Activated CD4-positive, alpha-beta T cell treated with anti-CD3 and anti-CD28 coated beads, Interleukin-2, amount 10 ng/mL, durations not matched to agents 7 days and 5 days (primary cell): ENCODE measurements at regions not wholly inside any gene's neighbourhood (a gene's known extent, or its start where the extent isn't known, plus 50 kb on each side); places are given as distances from the start of the nearest gene placed in this dataset.
"Not testable (repeated sequence)": the region's sequence is repeated elsewhere in the genome, so short reads cannot be mapped to it uniquely, and the experiment has no call there.

Source experiments
- CTCF ChIA-PET: fragments of 350-600 bp; sonication (Branson Sonifier 250); formaldehyde crosslinking; loops from one replicate; lab custom pipeline; 2021; ENCODE audit warnings: antibody characterized with exemption; lab: Charles Lee
- POLR2A ChIA-PET: fragments of 350-600 bp; sonication (Branson Sonifier 250); formaldehyde crosslinking; loops from one replicate; lab custom pipeline; 2021; ENCODE audit warnings: antibody characterized with exemption; lab: Charles Lee
- DNase-seq: peaks from one replicate; pipeline ENCODE4 v3.0.0-alpha.2; 2020
- H3K27ac Mint-ChIP-seq: one replicate; pipeline ENCODE4 v1.8.0; 2021; ENCODE audit warnings: mild to moderate bottlenecking, moderate library complexity, mixed read lengths
- H3K27me3 Mint-ChIP-seq: one replicate; pipeline ENCODE4 v1.8.0; 2021; ENCODE audit warnings: mixed read lengths
- H3K36me3 Mint-ChIP-seq: one replicate; pipeline ENCODE4 v1.8.0; 2021; ENCODE audit warnings: low read depth, mixed read lengths
- H3K4me1 Mint-ChIP-seq: one replicate; pipeline ENCODE4 v1.8.0; 2021; ENCODE audit warnings: mixed read lengths
- H3K4me3 Mint-ChIP-seq: one replicate; pipeline ENCODE4 v1.8.0; 2021; ENCODE audit warnings: mild to moderate bottlenecking, moderate library complexity, mixed read lengths
- H3K9me3 Mint-ChIP-seq: one replicate; pipeline ENCODE4 v1.8.0; 2021; ENCODE audit warnings: mixed read lengths

DNA sequence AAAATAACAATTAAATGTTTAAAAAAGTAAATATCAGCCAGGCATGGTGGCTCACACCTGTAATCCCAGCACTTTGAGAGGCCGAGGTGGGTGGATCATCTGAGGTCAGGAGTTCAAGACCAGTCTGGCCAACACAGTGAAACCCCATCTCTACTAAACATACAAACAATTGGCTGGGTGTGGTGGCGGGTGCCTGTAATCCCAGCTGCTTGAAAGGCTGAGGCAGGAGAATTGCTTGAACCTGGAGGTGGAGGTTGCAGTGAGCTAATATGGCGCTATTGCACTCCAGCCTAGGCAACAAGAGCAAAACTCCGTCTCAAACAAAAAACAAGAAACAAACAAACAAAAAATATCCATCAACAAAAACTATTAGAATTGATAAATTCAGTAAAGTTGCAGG is 77.5 kb downstream of the SNX5 start:
- H3K4me3 Mint-ChIP-seq, DNase-seq, POLR2A ChIA-PET, H3K9me3 Mint-ChIP-seq, H3K36me3 Mint-ChIP-seq, CTCF ChIA-PET, H3K27ac Mint-ChIP-seq, H3K4me1 Mint-ChIP-seq: not testable (repeated sequence)
- peaks cover 31% of the 10 kb centered on the region for H3K27me3 Mint-ChIP-seq

DNA sequence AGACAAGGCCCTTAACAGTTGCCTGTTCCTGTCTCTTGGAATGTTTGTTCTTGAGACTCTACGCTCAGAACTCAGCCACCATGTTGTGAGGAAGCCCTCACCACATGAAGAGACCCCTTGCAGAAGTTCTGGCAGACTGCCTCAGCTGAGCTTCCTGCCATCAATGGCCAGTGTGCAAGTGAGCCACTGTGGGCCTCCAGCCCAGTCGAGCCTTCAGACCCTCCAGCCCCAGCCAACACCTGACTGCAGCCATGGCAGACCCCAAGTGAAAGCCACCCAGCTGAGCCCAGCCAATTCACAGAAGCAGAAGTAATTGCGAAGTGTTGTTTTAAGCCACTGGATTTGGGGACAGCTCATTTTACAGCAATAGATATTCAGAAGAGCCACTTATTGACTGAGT is 78.3 kb downstream of the SNX5 start:
- Mint-ChIP-seq H3K4me3 (no peak overlapping the region), H3K27ac (no peak overlapping the region), H3K36me3 (no peaks in the 10 kb centered on the region), H3K9me3 (peaks cover 9% of the 10 kb centered on the region), H3K4me1 (peaks cover 1% of the 10 kb centered on the region), H3K27me3 (peaks cover 26% of the 10 kb centered on the region)
- DNase-seq: no peak
- ChIA-PET POLR2A (no interaction called here), CTCF (no interaction called here)

DNA sequence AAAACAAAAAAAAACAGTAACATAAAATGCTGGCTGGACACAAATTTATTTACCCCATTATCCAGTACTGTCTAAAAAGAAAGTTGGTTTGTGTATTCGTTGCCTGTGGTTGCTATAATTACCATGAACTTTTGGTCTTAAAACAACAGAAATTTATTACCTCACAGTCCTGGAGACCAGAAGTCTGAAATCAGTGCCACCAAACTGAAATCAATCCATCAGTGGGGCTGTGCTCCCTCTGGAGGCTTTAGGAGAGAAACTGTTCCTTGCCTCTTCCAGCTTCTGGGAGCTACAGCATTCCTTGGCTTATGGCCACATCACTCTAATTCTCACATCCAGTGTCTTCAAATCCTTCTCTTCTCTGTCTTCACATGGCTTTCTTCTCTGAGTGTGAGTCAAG is 79.4 kb downstream of the SNX5 start:
- Mint-ChIP-seq H3K27ac (no peak overlapping the region), H3K9me3 (peaks cover 9% of the 10 kb centered on the region), H3K4me3 (no peak overlapping the region), H3K36me3 (no peaks in the 10 kb centered on the region), H3K4me1 (no peaks in the 10 kb centered on the region), H3K27me3 (peaks cover 26% of the 10 kb centered on the region)
- ChIA-PET CTCF (no interaction called here), POLR2A (no interaction called here)
- no peak for DNase-seq

GRCh38 chr20:17888044-17888443 is 80.5 kb downstream of the SNX5 start:
- no peak overlapping the region for H3K4me3 Mint-ChIP-seq

DNA sequence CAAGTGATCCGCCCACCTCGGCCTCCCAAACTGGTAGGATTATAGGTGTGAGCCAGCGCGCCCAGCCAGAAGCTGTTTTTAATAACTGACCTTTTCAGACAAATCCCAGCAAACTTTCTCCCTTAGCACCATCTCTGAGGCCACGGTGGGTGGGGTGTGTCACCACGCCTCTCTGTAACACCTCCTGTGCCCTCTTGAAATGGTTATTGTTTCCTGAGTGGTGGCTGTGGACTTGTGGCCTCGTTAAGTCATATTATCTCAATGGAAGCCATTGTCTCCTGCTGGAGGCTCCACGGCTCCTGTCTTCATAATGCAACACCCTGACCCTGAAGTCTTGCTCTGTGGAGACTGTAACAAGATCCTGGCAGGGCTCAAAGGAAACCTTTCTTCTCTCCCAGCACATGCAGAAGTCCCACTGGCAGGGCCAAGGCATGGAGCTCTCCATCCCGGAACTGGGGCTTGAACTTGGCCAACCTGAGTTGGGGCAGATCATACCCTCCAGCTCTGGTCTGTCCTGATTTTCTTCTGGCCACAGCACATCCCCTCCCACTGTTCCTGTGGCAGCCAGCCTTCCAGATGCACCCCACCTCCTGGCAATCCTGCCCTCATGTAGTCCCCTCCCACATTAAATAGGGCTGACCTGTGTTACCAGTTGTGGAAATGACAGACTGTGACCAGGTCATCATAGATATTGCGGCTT is 81.1 kb downstream of the SNX5 start:
- ChIA-PET POLR2A (no interaction called here), CTCF (no interaction called here)
- no peaks in the 10 kb centered on the region for H3K36me3 Mint-ChIP-seq
- H3K4me1 Mint-ChIP-seq: no peaks in the 10 kb centered on the region
- peaks cover 9% of the 10 kb centered on the region for H3K9me3 Mint-ChIP-seq
- peaks cover 18% of the 10 kb centered on the region for H3K27me3 Mint-ChIP-seq
- H3K27ac Mint-ChIP-seq: no peak overlapping the region
- DNase-seq: no peak
- no peak overlapping the region for H3K4me3 Mint-ChIP-seq

More at GRCh38 chr20:17888044-17888443, 80.5 kb downstream of the SNX5 start:
- Mint-ChIP-seq H3K27ac (no peak overlapping the region), H3K27me3 (peaks cover 23% of the 10 kb centered on the region), H3K9me3 (peaks cover 9% of the 10 kb centered on the region), H3K4me1 (no peaks in the 10 kb centered on the region), H3K36me3 (no peaks in the 10 kb centered on the region)
- ChIA-PET CTCF (no interaction called here), POLR2A (no interaction called here)
- DNase-seq: no peak

GRCh38 chr20:17885544-17885943 is 83.0 kb downstream of the SNX5 start:
- H3K4me3 Mint-ChIP-seq: no peak overlapping the region
- no peak overlapping the region for H3K27ac Mint-ChIP-seq
- DNase-seq: no peak
- ChIA-PET POLR2A (no interaction called here), CTCF (interaction anchor here (0.5 to 1.6 kb wide), 3 partner anchors 9 to 88 kb away, joined by 3 read pairs; no protein-coding TSS in a partner anchor)
- H3K36me3 Mint-ChIP-seq: no peaks in the 10 kb centered on the region
- peaks cover 6% of the 10 kb centered on the region for H3K27me3 Mint-ChIP-seq
- no peaks in the 10 kb centered on the region for H3K4me1 Mint-ChIP-seq
- peaks cover 9% of the 10 kb centered on the region for H3K9me3 Mint-ChIP-seq

GRCh38 chr20:17885076-17885475 is 83.5 kb downstream of the SNX5 start:
- Mint-ChIP-seq H3K27ac (no peak overlapping the region), H3K9me3 (peaks cover 6% of the 10 kb centered on the region), H3K4me1 (no peaks in the 10 kb centered on the region), H3K4me3 (no peak overlapping the region), H3K36me3 (no peaks in the 10 kb centered on the region), H3K27me3 (peaks cover 6% of the 10 kb centered on the region)
- ChIA-PET POLR2A (no interaction called here), CTCF (interaction anchor here (1.6 kb wide), 1 partner anchor 10 kb away, joined by 3 read pairs; no protein-coding TSS in a partner anchor)
- no peak for DNase-seq

DNA sequence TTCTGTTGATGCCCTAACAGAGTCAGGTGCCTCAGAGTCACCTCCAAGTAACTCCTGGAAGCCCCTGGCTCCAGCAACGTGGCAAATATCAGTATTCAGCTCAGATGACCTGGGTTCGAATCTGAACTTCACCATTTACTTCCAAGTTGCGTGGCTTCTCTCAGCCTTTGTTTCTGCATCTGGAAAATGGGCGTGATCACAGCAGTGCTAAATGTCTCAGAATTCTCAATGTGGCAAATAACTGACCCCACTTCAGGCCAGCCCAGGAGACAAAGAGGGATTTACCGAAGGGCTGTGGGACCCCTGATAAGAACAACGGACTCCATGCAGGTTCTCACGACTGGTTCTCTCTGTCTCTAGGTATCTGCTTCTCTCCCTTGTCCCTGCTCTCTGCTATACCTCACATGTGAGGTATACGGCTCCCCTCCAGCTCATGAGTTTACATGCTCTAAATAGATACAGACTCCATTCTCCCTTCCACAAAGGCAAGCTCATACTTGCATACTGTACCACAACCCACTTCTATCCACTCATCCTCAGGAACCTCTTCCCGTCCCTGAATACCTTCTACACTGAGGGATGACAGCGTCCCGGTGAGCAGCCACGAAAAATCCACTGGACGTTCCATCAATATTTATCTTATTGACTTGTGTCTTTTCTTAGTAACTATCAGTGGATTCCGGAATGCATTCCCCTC is 84.1 kb downstream of the SNX5 start:
- H3K4me1 Mint-ChIP-seq: no peaks in the 10 kb centered on the region
- H3K27me3 Mint-ChIP-seq: peaks cover 5% of the 10 kb centered on the region
- ChIA-PET POLR2A (no interaction called here), CTCF (interaction anchor here (1.1 to 1.6 kb wide), 3 partner anchors 10 to 18 kb away, joined by 3 read pairs; no protein-coding TSS in a partner anchor)
- peaks cover under 1% of the 10 kb centered on the region for H3K9me3 Mint-ChIP-seq
- DNase-seq: no peak
- H3K4me3 Mint-ChIP-seq: no peak overlapping the region
- no peaks in the 10 kb centered on the region for H3K36me3 Mint-ChIP-seq
- no peak overlapping the region for H3K27ac Mint-ChIP-seq

DNA sequence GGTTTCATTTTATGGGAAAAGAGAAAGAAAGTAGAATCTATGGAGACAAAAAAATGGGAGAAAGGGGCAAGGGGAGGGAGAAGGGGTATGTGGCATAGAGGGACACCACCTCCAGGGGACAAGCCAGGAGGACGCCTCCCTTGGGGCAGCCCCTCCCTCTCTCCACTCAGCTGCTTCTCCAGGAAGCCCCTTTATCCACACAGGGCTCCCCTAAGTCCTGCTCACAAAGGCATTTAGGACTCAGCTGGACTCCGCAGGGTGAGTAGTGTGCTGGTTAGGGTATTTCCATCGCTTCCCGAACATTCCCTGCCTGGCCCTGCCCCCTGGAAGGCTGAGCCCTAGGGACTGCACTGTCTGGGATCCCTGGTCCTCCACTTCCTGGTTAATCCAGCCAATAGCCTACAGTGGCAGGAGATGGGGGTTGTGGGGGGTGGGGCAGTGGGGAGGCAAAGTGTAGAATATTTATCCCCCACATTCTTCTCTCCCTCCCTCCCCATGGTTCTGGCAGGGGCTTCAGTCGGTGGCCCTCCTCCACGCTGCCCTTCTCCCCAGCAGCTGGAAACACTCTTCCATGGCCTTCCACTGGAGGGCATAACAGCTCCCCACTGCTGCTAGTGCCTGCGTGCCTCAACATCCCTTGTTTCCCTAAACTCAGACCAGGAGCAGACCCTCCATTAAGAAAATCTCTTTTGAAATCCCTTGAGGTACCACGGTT is 84.8 kb downstream of the SNX5 start:
- Mint-ChIP-seq H3K9me3 (no peaks in the 10 kb centered on the region), H3K27ac (no peak overlapping the region), H3K27me3 (peaks cover 4% of the 10 kb centered on the region), H3K36me3 (no peaks in the 10 kb centered on the region), H3K4me1 (peaks cover 5% of the 10 kb centered on the region), H3K4me3 (no peak overlapping the region)
- ChIA-PET POLR2A (no interaction called here), CTCF (interaction anchor here (1.1 to 1.2 kb wide), 2 partner anchors 10 to 19 kb away, joined by 3 read pairs; no protein-coding TSS in a partner anchor)
- no peak for DNase-seq

DNA sequence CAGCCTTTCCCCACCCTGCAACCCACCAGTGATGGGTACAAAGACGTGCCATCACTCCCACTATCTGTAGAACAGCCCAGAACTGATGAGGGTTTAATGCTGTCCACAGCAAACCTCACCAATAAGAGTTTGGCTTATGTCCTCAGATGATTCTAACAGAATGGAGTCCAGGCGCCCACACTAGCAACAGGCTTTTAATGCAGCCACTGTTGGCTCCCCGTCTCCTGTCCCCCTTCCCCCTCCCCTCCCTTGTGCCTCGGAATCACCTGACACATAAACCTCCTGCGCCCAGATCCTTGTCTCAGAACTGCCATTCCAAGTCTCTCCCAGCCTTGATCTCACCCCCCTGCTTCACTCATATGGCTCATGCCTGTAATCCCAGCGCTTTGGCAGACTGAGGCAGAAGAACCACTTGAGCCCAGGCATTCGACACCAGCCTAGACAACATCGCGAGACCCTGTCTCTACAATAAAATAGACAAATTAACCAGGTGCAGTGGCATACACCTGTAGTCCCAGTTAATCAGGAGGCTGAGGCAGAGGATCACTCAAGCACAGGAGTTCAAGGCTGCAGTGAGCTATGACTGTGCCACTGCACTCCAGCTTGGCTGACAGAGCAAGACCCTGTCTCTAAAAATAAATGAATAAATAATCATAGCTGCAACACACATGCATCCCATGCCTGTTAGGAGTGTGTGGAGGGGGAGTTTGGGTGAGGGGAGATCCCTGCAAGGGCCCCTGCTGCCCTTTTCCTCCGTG is 85.6 kb downstream of the SNX5 start:
- peaks cover 12% of the 10 kb centered on the region for H3K4me1 Mint-ChIP-seq
- peak overlapping the region; percentile 52 for H3K27ac Mint-ChIP-seq
- DNase-seq: no peak
- ChIA-PET CTCF (interaction anchor here (1.1 to 1.2 kb wide), 2 partner anchors 9 to 20 kb away, joined by 3 read pairs; no protein-coding TSS in a partner anchor), POLR2A (no interaction called here)
- no peaks in the 10 kb centered on the region for H3K9me3 Mint-ChIP-seq
- peaks cover 6% of the 10 kb centered on the region for H3K27me3 Mint-ChIP-seq
- no peak overlapping the region for H3K4me3 Mint-ChIP-seq
- H3K36me3 Mint-ChIP-seq: no peaks in the 10 kb centered on the region

DNA sequence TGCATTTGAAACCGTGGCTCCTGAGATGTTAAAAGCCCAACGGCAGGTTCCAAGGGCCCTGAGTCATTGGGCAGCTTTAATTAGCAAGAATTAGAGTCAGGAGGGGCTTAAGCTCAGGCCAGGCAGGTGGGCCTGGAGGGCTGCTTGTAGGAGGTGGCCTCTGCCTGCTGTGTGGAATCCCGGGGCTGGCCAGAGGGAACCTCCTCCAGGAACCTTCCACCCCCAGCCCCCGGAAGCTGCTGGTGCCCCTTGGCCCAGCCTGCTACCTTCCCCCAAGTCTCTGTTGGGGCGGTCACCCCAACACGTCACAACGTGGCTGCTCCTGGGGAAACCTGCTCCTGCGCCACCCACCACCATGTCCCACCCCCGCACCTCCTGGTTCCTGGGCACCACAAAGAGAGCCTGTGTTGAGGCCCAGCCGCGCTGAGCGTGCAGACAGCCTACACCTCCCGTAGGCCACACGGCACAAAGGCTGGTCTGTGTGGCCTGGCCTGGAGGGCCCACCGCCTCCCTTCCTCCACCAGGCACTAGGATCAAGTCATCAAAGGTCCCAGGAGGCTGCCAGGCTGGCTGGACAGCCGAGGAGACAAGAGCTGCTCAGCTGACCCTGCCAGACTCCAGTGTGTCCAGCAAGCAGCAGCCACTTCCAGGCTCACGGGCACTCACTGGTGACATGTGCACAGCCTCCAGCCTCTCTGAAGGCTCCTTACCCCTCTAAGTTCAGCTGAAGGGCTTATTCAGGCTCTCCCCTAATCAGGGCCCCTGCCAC is 86.3 kb downstream of the SNX5 start:
- no peak overlapping the region for H3K27ac Mint-ChIP-seq
- H3K27me3 Mint-ChIP-seq: peaks cover 9% of the 10 kb centered on the region
- no peak for DNase-seq
- POLR2A ChIA-PET: interaction anchor here (0.6 kb wide), 1 partner anchor 420 kb away, joined by 8 read pairs; no protein-coding TSS in a partner anchor
- no peaks in the 10 kb centered on the region for H3K9me3 Mint-ChIP-seq
- no peak overlapping the region for H3K4me3 Mint-ChIP-seq
- no peaks in the 10 kb centered on the region for H3K36me3 Mint-ChIP-seq
- CTCF ChIA-PET: interaction anchor here (1.3 kb wide), 1 partner anchor 352 kb away, joined by 3 read pairs; no protein-coding TSS in a partner anchor
- H3K4me1 Mint-ChIP-seq: peaks cover 13% of the 10 kb centered on the region

DNA sequence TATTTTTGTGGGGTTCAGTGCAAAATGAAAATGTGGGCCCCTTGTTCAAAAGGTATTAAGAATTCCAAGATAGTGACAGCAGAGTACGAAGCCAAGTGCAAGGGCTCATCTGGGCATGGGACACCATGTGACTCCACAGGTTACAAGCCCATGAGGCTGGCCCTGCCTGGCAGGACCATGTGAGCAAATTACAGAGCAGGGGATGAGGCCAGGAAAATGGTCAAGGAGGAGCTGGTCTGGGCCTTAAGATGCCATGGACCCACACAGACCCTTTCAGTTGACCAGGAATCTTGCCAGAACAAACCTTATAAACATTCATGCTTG is 86.9 kb downstream of the SNX5 start:
- no peaks in the 10 kb centered on the region for H3K9me3 Mint-ChIP-seq
- no peak overlapping the region for H3K4me3 Mint-ChIP-seq
- CTCF ChIA-PET: interaction anchor here (1.3 kb wide), 1 partner anchor 351 kb away, joined by 3 read pairs; no protein-coding TSS in a partner anchor
- H3K4me1 Mint-ChIP-seq: peaks cover 13% of the 10 kb centered on the region
- POLR2A ChIA-PET: interaction anchor here (0.6 kb wide), 1 partner anchor 421 kb away, joined by 8 read pairs; no protein-coding TSS in a partner anchor
- H3K27me3 Mint-ChIP-seq: peaks cover 9% of the 10 kb centered on the region
- no peaks in the 10 kb centered on the region for H3K36me3 Mint-ChIP-seq
- H3K27ac Mint-ChIP-seq: no peak overlapping the region
- DNase-seq: no peak
